ENCODE measurements at regions not wholly inside any gene's neighbourhood (a gene's known extent, or its start where the extent isn't known, plus 50 kb on each side); places are given as distances from the start of the nearest gene placed in this dataset.

GRCh38 chr3:84772841-84773240, 185.9 kb upstream of the CADM2 start:
- TF ChIP-seq CTCF (optimal IDR thresholded peaks at IDR 0.05 in 1 of 3, IDR thresholded peaks at IDR 0.05 in 1 of 3, conservative IDR thresholded peaks at IDR 0.05 in 1 of 3; ENCODE audit: extremely low read depth in 1 of 3, insufficient read depth in 2 of 3, low read length in 3 of 3) = no peak
- no peak for TF ChIP-seq EZH2 (IDR thresholded peaks at IDR 0.05; ENCODE audit: low read length)
